22Rv1 (cell line): ENCODE measurements at regions not wholly inside any gene's neighbourhood (a gene's known extent, or its start where the extent isn't known, plus 50 kb on each side); places are given as distances from the start of the nearest gene placed in this dataset.

Experiments used
- CTCF ChIP-seq: fragments of 450-650 bp; IDR thresholded peaks from 2 replicates; pipeline ENCODE4 v1.5.1; 2017; ENCODE audit warnings: mild to moderate bottlenecking
- ZFX ChIP-seq: fragments of 450-650 bp; IDR thresholded peaks from 2 replicates; pipeline ENCODE4 v1.6.1; 2017; ENCODE audit warnings: antibody characterized with exemption, borderline replicate concordance

- TF ChIP-seq CTCF (no peak), ZFX (no peak)
Measured at GRCh38 chr4:58961925-58962324, 1851.7 kb upstream of the IGFBP7 start.
